Activated CD4-positive, alpha-beta memory T cell treated with anti-CD3 and anti-CD28 coated beads for 36 hours (primary cell): ENCODE measurements at regions not wholly inside any gene's neighbourhood (a gene's known extent, or its start where the extent isn't known, plus 50 kb on each side); places are given as distances from the start of the nearest gene placed in this dataset.
A peak's percentile ranks its signal among the peaks of the same experiment; 100 is the strongest.
"Not testable (repeated sequence)": the region's sequence is repeated elsewhere in the genome, so short reads cannot be mapped to it uniquely, and the experiment has no call there.

ENCODE experiments used
- CTCF ChIA-PET: fragments of 350-600 bp; sonication (Branson Sonifier 250); formaldehyde crosslinking; loops from one replicate; lab custom pipeline; 2021; ENCODE audit warnings: antibody characterized with exemption, inconsistent platforms; lab: Charles Lee
- POLR2A ChIA-PET: fragments of 350-600 bp; sonication (Branson Sonifier 250); formaldehyde crosslinking; loops from one replicate; lab custom pipeline; 2021; ENCODE audit warnings: antibody characterized with exemption; lab: Charles Lee
- DNase-seq: peaks from one replicate; pipeline ENCODE4 v3.0.0-alpha.2; 2020
- H3K27ac Mint-ChIP-seq: one replicate; pipeline ENCODE4 v1.8.0; 2021; ENCODE audit warnings: mixed read lengths
- H3K27me3 Mint-ChIP-seq: one replicate; pipeline ENCODE4 v1.8.0; 2021; ENCODE audit warnings: mixed read lengths
- H3K36me3 Mint-ChIP-seq: one replicate; pipeline ENCODE4 v1.8.0; 2021; ENCODE audit warnings: mixed read lengths
- H3K4me1 Mint-ChIP-seq: one replicate; pipeline ENCODE4 v1.8.0; 2021; ENCODE audit warnings: low read depth, mixed read lengths
- H3K4me3 Mint-ChIP-seq: one replicate; pipeline ENCODE4 v1.8.0; 2021; ENCODE audit warnings: mild to moderate bottlenecking, mixed read lengths
- H3K9me3 Mint-ChIP-seq: one replicate; pipeline ENCODE4 v1.8.0; 2021; ENCODE audit warnings: mixed read lengths
- intact Hi-C: fragments of 100-400 bp; cut with micrococcal nuclease; formaldehyde crosslinking; loops from one replicate; pipeline ENCODE4 v1.15.1; 2023

DNA sequence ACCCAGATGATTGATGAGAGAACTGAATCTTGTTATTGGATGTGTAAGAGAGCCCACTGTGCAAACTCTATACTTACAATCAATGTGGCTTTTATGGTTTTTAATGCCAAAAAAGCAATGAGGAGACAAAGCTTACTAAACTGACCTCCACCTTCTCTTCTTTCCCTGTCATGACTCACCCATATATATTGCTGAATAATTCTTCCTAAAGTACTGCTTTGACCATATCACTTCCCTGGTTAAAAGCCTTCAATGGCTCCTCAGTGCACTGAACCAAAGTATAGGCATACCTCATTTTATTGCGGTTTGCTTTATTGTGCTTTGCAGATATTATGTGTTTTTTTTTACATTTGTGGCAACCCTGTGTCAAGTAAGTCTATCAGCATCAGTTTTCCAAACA lies 138.4 kb upstream of the PELI2 start:
- H3K27me3 Mint-ChIP-seq, result peaks cover 10% of the 10 kb centered on the region
- POLR2A ChIA-PET, result interaction anchor here (1.6 kb wide), 1 partner anchor 25 kb away, joined by 3 read pairs; no protein-coding TSS in a partner anchor
- no peak overlapping the region for H3K4me3 Mint-ChIP-seq
- H3K9me3 Mint-ChIP-seq, result peaks cover 7% of the 10 kb centered on the region
- CTCF ChIA-PET, result no interaction called here
- DNase-seq, result no peak
- H3K27ac Mint-ChIP-seq, result no peak overlapping the region
- no peaks in the 10 kb centered on the region for H3K36me3 Mint-ChIP-seq
- H3K4me1 Mint-ChIP-seq, result peaks cover 1% of the 10 kb centered on the region
- intact Hi-C loops, result no loop called here

DNA sequence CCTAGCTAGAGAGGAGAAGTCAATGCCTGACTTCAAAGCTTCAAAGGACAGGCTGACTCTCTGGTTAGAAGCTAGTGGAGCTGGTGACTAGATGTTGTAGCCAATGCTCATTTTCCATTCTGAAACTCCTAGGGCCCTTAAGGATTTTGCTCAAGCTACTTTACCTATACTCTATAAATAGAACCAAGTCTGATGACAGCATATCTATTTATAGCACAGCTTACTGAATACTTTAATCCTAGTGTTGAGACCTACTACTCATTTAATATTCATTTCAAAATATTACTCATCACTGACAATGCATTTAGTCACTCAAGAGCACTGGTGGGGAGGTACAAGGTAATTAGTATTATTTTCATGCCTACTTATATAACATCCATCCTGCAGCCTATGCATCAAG lies 137.2 kb upstream of the PELI2 start:
- ChIA-PET CTCF (no interaction called here), POLR2A (interaction anchor here (1.3 to 1.6 kb wide), 2 partner anchors 24 to 178 kb away, joined by 3 read pairs; no protein-coding TSS in a partner anchor)
- Mint-ChIP-seq H3K4me3 (no peak overlapping the region), H3K36me3 (no peaks in the 10 kb centered on the region), H3K9me3 (peaks cover 7% of the 10 kb centered on the region), H3K27me3 (peaks cover 16% of the 10 kb centered on the region), H3K4me1 (peaks cover 1% of the 10 kb centered on the region), H3K27ac (no peak overlapping the region)
- intact Hi-C loops, result no loop called here
- DNase-seq, result no peak

DNA sequence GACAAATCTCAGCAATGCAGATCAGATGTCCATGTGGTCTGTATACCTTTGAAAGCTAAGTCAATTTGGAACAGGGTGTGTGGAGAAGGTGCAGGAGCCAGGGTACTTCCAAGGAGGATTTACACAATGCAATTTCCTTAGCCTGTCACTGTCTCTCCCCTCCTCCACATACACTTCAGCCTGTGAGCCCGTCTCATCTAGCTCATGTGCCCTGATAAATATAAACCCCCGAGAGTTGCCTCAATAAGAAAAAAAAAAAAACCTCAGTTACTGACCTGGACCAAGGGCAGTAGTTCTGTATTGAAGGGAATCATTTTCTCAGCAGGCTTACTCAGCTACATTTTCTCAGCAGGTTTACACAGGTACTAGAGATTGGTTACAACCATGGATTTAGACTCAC lies 132.1 kb upstream of the PELI2 start:
- POLR2A ChIA-PET, result no interaction called here
- CTCF ChIA-PET, result no interaction called here
- H3K36me3 Mint-ChIP-seq, result no peaks in the 10 kb centered on the region
- peaks cover 23% of the 10 kb centered on the region for H3K27me3 Mint-ChIP-seq
- peaks cover 1% of the 10 kb centered on the region for H3K4me1 Mint-ChIP-seq
- H3K9me3 Mint-ChIP-seq, result peaks cover 4% of the 10 kb centered on the region
- no peak for DNase-seq
- no peak overlapping the region for H3K4me3 Mint-ChIP-seq
- intact Hi-C loops, result no loop called here
- H3K27ac Mint-ChIP-seq, result no peak overlapping the region

DNA sequence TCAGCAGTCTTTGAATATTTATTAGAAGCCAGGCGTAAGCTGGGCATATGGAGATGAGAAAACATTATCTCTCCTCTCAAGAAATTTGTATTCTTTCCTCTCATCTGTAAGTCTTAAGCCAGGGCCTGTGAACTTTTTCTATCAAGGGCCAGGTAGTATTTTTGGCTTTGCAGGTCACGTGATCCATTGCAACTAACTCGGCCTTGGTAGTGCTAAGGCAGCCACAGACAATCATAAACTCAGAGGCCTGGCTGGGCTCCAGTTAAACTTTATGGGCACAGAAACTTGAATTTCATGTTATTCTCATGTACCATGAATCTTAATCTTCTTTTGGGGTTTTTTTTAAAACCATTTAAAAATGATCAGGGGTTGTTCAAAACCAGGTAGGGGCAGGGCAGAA lies 117.4 kb upstream of the PELI2 start:
- Mint-ChIP-seq H3K9me3 (peaks cover 5% of the 10 kb centered on the region), H3K4me3 (no peak overlapping the region), H3K27me3 (peaks cover 60% of the 10 kb centered on the region), H3K27ac (no peak overlapping the region), H3K36me3 (peaks cover 4% of the 10 kb centered on the region), H3K4me1 (peaks cover 32% of the 10 kb centered on the region)
- no peak for DNase-seq
- CTCF ChIA-PET, result no interaction called here
- POLR2A ChIA-PET, result no interaction called here
- intact Hi-C loops, result loop anchor here (5.0 kb wide), 1 partner anchor 199 kb away; no protein-coding TSS in a partner anchor

DNA sequence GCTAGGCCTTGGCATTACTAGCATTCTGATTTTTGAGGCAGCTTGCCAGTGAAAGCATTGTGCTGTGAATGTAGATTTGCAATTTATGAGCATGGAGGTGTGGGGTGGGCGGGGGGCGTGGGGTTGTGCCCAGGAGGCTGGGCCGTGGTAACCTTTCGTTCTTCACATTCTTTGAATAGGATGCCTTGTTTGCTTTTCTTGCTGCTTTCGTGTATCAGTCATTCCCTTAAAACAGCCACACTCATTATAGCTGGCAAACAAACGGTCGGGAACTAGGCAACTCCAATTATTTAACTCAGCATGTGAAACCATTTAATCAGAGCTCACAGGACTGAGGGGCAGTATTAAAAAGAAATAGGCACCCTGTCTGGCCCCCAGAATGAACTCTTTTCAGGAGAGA lies 115.9 kb upstream of the PELI2 start:
- H3K4me3 Mint-ChIP-seq, result no peak overlapping the region
- intact Hi-C loops, result loop anchor here (2.0 to 5.0 kb wide), 2 partner anchors 116 to 200 kb away; partner anchors contain the start of gene PELI2
- H3K36me3 Mint-ChIP-seq, result peaks cover 4% of the 10 kb centered on the region
- POLR2A ChIA-PET, result no interaction called here
- no peak overlapping the region for H3K27ac Mint-ChIP-seq
- peaks cover 51% of the 10 kb centered on the region for H3K27me3 Mint-ChIP-seq
- DNase-seq, result no peak
- H3K9me3 Mint-ChIP-seq, result peaks cover 5% of the 10 kb centered on the region
- CTCF ChIA-PET, result interaction anchor here (1.1 kb wide), 1 partner anchor 57 kb away, joined by 3 read pairs; no protein-coding TSS in a partner anchor
- H3K4me1 Mint-ChIP-seq, result peaks cover 32% of the 10 kb centered on the region

DNA sequence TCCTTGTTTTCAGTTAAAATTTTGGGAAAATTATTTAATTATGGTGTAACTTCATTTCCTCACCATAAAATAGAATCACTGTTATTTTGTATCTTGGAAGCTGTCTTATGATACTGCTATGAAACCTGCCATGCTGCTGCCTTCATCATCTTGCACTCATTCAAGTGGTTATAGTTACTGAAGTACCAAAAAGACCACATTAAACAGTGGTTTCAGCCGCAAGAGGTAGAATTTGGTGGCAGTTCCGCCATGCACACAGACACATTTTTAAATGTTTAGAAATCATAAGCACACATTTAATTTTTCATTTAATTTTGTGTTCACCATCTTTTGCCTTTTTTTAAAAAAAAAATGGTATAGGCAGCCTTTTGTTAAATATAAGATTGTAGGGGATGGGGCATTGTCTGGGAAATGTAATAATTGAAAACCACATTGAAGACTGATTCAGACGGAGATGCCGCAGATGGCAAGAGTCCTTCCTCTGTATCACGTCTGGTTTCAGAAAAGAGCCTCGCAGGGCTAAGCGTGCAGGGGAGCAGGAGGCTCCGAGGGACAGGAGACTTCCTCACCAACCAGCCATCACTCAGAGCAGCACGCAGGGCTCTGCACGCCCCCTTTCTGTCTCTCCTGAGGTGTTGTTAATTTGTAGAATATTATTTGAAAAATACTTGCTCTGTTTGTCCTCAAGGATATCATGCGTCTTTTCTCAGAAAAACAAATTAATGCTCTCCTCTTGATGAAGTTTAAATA lies 115.2 kb upstream of the PELI2 start:
- Mint-ChIP-seq H3K4me3 (no peak overlapping the region), H3K4me1 (peaks cover 32% of the 10 kb centered on the region), H3K9me3 (peaks cover 8% of the 10 kb centered on the region), H3K27ac (no peak overlapping the region), H3K36me3 (peaks cover 4% of the 10 kb centered on the region), H3K27me3 (peaks cover 51% of the 10 kb centered on the region)
- peak; percentile 63 for DNase-seq
- ChIA-PET CTCF (interaction anchor here (1.1 kb wide), 1 partner anchor 56 kb away, joined by 3 read pairs; no protein-coding TSS in a partner anchor), POLR2A (no interaction called here)
- intact Hi-C loops, result loop anchor here (2.0 to 5.0 kb wide), 2 partner anchors 116 to 201 kb away; partner anchors contain the start of gene PELI2

DNA sequence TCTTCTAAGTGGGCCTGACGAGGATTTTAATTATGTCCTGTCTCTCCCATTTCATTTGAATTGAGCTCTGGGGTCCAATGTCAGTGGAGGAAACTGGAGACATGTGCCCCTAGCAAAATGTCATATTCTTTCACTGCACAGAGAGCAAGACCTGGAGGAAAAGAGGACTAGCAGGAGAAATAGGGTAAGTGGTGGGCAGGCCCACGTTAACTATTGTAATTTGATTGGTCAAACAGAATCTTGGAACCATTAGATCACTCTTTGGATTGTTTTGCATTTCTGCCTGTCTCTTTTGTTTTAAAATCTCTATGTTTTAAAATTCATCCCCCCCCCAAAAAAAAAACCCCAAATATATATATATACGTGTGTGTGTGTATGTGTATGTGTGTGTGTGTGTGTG lies 113.9 kb upstream of the PELI2 start:
- H3K4me3 Mint-ChIP-seq, result no peak overlapping the region
- peaks cover 13% of the 10 kb centered on the region for H3K9me3 Mint-ChIP-seq

DNA sequence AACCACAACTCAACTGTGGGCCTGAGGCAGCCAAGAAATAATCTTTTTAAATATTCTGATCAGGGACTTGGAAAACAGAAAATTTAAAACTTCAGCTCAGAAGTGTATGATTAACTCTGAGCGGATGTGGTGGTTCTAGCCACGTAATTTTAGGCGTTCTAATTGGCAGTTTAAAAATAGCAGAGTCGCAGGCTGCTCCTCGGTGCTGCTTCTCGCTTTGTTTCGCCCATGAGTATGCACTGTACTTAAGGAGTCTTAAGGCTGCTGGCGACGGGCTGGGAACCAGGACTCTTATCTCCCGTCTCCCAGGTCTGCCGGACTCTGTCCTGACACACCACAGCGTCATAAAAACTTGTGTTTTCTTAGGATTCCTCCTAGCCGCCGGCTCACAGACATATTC lies 113.4 kb upstream of the PELI2 start:
- H3K27me3 Mint-ChIP-seq, result peaks cover 52% of the 10 kb centered on the region
- DNase-seq, result peak; percentile 46
- peaks cover 32% of the 10 kb centered on the region for H3K4me1 Mint-ChIP-seq
- peaks cover 2% of the 10 kb centered on the region for H3K36me3 Mint-ChIP-seq
- ChIA-PET POLR2A (interaction anchor here (1.2 kb wide), 1 partner anchor 24 kb away, joined by 3 read pairs; no protein-coding TSS in a partner anchor), CTCF (no interaction called here)
- H3K4me3 Mint-ChIP-seq, result no peak overlapping the region
- H3K9me3 Mint-ChIP-seq, result peaks cover 13% of the 10 kb centered on the region
- intact Hi-C loops, result loop anchor here (5.0 kb wide), 1 partner anchor 202 kb away; no protein-coding TSS in a partner anchor
- H3K27ac Mint-ChIP-seq, result no peak overlapping the region

More for the DNA sequence above, 113.9 kb upstream of the PELI2 start:
- Mint-ChIP-seq H3K27ac (no peak overlapping the region), H3K27me3 (peaks cover 49% of the 10 kb centered on the region), H3K4me1 (peaks cover 32% of the 10 kb centered on the region), H3K36me3 (peaks cover 2% of the 10 kb centered on the region)
- DNase-seq, result no peak
- CTCF ChIA-PET, result no interaction called here
- intact Hi-C loops, result loop anchor here (5.0 kb wide), 1 partner anchor 202 kb away; no protein-coding TSS in a partner anchor
- POLR2A ChIA-PET, result interaction anchor here (1.2 kb wide), 1 partner anchor 24 kb away, joined by 3 read pairs; no protein-coding TSS in a partner anchor

DNA sequence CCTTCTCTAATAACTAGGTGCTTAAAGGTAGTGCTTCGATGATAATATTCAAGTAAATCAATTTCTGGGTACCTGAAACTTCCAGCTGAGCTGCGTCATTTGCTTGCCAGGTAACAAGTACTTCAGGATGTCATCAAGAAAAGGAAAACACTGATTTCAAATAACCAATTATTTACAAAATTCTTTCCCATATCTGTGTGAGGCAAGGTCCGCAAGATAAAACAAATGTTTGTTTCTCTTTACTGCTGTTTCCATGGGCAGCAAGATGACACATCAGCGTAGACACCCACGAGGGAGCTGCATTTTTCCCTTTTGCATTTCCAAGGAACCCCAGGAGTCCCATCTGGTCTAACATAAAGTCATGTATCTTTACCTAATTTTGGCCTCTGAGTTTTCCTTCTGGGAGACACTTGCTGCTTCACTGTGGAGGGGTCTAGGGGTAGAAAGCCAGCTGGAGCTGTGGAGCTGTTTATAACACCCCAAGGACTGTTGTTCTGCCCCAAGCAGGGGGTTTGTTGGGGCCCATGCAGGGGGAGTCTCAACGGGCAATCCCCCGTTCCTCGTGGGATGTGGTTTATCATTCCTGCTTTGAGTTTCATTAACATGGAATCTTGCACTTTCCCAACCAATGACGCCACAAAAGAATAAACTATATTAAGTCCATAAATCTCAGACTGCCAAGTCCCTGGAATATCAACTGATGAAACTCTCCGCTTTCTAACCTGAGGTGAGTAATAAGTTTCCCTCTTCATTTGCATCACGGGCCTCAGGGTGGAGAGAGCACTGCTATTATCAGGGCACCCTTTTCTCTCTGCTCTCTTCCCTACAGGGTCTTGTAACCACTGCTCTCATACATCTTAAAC lies 112.8 kb upstream of the PELI2 start:
- CTCF ChIA-PET, result no interaction called here
- H3K4me3 Mint-ChIP-seq, result no peak overlapping the region
- H3K4me1 Mint-ChIP-seq, result peaks cover 32% of the 10 kb centered on the region
- no peaks in the 10 kb centered on the region for H3K36me3 Mint-ChIP-seq
- peaks cover 49% of the 10 kb centered on the region for H3K27me3 Mint-ChIP-seq
- no peak for DNase-seq
- intact Hi-C loops, result no loop called here
- POLR2A ChIA-PET, result interaction anchor here (1.2 kb wide), 1 partner anchor 25 kb away, joined by 3 read pairs; no protein-coding TSS in a partner anchor
- peaks cover 11% of the 10 kb centered on the region for H3K9me3 Mint-ChIP-seq
- H3K27ac Mint-ChIP-seq, result no peak overlapping the region

DNA sequence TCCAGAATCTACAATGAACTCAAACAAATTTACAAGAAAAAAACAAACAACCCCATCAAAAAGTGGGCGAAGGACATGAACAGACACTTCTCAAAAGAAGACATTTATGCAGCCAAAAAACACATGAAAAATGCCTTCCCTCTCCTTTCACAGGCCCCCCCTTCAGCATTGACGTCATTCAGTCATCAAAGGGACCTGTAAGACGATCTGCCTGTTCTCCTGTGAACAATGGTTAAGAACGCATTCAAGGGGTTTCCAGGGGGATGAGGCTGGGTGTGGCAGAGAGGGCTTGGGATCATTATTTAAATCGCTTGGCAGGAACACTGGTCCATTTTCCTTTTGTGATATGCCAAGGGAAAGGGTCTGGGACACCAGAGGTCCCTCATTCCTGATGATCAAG lies 110.7 kb upstream of the PELI2 start:
- H3K36me3 Mint-ChIP-seq, H3K27ac Mint-ChIP-seq, H3K4me3 Mint-ChIP-seq, POLR2A ChIA-PET, CTCF ChIA-PET, DNase-seq, intact Hi-C loops: not testable (repeated sequence)
- Mint-ChIP-seq H3K9me3 (peaks cover 11% of the 10 kb centered on the region), H3K27me3 (peaks cover 43% of the 10 kb centered on the region), H3K4me1 (peaks cover 27% of the 10 kb centered on the region)

DNA sequence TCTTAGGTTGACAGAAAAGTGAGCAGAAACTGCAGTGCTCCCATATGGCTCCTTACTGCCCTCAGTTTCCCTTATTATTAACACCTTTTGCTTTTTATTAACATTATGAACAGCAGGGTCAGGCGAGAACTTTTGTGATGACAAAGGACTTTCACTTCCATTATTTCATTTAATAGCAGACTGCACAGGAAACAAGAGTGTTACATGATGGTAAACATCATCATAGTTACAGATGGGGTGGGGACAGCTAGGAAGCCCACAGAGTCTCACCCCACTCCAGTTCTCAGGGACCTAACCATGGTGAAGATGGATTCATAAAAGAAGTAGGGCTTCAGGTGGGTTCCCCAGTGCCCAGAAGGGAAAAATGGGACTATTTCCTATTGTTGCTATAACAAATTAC lies 110.1 kb upstream of the PELI2 start:
- ChIA-PET CTCF (no interaction called here), POLR2A (no interaction called here)
- DNase-seq, result no peak
- H3K36me3 Mint-ChIP-seq, result no peaks in the 10 kb centered on the region
- H3K27me3 Mint-ChIP-seq, result peaks cover 43% of the 10 kb centered on the region
- H3K4me3 Mint-ChIP-seq, result no peak overlapping the region
- H3K4me1 Mint-ChIP-seq, result peaks cover 20% of the 10 kb centered on the region
- H3K9me3 Mint-ChIP-seq, result peaks cover 11% of the 10 kb centered on the region
- H3K27ac Mint-ChIP-seq, result no peak overlapping the region
- intact Hi-C loops, result no loop called here

DNA sequence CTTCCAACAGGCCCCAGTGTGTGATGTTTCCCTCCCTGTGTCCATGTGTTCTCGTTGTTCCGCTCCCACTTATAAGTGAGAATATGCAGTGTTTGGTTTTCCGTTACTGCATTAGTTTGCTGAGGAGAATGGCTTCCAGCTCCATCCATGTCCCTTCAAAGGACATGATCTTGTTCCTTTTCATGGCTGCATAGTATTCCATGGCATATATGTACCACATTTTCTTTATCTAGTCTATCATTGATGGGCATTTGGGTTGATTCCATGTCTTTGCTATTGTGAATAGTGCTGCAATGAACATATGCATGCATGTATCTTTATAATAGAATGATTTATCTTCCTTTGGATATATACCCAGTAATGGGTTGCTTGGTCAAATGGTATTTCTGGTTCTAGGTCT lies 109.5 kb upstream of the PELI2 start:
- H3K4me3 Mint-ChIP-seq, CTCF ChIA-PET, DNase-seq, POLR2A ChIA-PET, H3K36me3 Mint-ChIP-seq, intact Hi-C loops: not testable (repeated sequence)
- Mint-ChIP-seq H3K9me3 (peaks cover 12% of the 10 kb centered on the region), H3K27ac (peak overlapping the region; percentile 13), H3K4me1 (peaks cover 16% of the 10 kb centered on the region), H3K27me3 (peaks cover 43% of the 10 kb centered on the region)
